ENCODE measurements at regions not wholly inside any gene's neighbourhood (a gene's known extent, or its start where the extent isn't known, plus 50 kb on each side); places are given as distances from the start of the nearest gene placed in this dataset.

DNA sequence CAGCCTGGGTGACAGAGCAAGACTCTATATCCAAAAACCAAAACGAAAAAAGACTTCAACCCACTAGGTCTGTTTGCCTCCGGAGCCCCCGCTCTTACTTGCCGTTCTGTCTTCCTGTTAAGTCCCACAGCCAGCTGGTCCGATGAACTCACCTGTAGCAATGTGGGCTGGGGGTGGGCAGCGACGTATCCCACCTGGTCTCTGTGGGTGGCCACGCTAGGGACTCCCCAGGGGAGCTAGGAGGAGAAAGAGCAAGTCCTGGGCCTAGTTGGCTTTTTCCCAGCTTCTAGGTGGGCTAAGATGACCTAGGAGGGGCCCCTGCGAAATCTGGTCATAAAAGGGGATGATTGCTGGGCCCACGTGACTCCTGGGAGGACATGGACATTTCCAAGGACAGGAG is 166.0 kb upstream of the KCNG1 start:
- in situ Hi-C loops (cut with MboI; ENCODE audit: low sequenced_read_pairs, unreplicated experiment) = no loop called here
- DNase-seq (ENCODE audit: low spot score) = no peak
- TF ChIP-seq, protein P1, sequence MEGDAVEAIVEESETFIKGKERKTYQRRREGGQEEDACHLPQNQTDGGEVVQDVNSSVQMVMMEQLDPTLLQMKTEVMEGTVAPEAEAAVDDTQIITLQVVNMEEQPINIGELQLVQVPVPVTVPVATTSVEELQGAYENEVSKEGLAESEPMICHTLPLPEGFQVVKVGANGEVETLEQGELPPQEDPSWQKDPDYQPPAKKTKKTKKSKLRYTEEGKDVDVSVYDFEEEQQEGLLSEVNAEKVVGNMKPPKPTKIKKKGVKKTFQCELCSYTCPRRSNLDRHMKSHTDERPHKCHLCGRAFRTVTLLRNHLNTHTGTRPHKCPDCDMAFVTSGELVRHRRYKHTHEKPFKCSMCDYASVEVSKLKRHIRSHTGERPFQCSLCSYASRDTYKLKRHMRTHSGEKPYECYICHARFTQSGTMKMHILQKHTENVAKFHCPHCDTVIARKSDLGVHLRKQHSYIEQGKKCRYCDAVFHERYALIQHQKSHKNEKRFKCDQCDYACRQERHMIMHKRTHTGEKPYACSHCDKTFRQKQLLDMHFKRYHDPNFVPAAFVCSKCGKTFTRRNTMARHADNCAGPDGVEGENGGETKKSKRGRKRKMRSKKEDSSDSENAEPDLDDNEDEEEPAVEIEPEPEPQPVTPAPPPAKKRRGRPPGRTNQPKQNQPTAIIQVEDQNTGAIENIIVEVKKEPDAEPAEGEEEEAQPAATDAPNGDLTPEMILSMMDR (IDR thresholded peaks at IDR 0.05; ENCODE audit: borderline replicate concordance, control extremely low read depth, extremely low read depth, insufficient read depth, missing control alignments) = no peak

DNA sequence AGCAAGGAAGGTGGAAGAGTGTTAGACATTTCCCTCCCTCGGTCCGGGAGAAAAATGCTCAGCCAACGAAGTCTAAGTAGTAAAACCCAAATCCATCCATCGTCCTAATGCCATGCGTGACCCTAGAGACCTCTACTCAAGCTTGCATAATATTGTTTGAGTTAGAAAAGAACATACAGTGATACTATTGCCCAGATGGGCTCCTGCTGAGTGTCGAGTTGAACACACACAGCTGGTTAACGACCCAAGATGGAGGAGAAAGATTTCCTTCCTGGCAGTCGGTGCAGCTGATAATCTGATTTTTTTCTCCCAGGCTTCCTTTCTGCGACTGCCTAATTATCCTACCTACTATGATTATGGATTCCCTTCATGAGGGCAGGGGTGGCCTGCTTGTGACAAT is 164.4 kb upstream of the KCNG1 start:
- TF ChIP-seq, protein P1 (IDR thresholded peaks at IDR 0.05; ENCODE audit: borderline replicate concordance, control extremely low read depth, extremely low read depth, insufficient read depth, missing control alignments) = no peak
- in situ Hi-C loops (cut with MboI; ENCODE audit: low sequenced_read_pairs, unreplicated experiment) = no loop called here
- DNase-seq (ENCODE audit: low spot score) = no peak

DNA sequence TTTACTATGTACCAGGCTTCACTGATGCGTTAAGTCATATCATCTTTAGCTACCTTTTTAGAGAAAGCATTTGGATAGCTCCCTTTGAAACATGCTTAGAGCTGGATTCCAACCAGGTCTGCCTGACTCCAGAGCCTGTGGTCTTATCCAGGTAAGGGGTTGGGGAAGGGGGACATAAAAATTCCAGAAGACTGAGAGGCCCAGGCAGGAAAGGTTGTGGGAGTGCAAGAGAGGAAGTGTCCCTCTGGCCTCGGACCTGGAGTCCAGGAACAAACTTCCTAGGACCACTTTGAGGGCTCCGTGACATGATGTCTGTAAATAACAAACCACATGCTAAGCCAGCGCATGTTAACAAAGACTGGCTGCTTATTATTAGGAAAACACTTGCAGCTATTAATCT is 163.0 kb upstream of the KCNG1 start:
- DNase-seq (ENCODE audit: low spot score) = no peak
- TF ChIP-seq, protein P1 (IDR thresholded peaks at IDR 0.05; ENCODE audit: borderline replicate concordance, control extremely low read depth, extremely low read depth, insufficient read depth, missing control alignments) = no peak
- in situ Hi-C loops (cut with MboI; ENCODE audit: low sequenced_read_pairs, unreplicated experiment) = no loop called here

DNA sequence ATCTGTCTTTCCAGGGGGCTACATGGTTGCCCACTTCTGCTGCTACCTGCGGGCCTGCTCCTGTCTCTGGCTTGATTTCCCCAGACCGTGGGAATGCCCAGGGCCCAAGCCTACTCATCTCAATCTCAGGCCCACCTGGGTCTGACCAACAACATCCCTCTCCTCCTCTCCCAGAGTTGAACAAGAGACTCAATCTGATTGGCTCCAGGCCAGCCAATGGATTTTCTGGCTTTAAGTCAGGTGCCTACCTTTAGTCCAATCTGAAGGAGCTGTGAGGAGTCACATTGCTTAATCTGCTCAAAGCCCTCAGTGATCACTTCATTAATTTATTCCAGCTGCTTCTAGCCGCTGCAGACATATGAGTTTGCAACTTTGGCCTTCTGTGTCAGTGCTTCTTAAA is 162.4 kb upstream of the KCNG1 start:
- no peak for DNase-seq (ENCODE audit: low spot score)
- in situ Hi-C loops (cut with MboI; ENCODE audit: low sequenced_read_pairs, unreplicated experiment) = no loop called here
- TF ChIP-seq, protein P1 (IDR thresholded peaks at IDR 0.05; ENCODE audit: borderline replicate concordance, control extremely low read depth, extremely low read depth, insufficient read depth, missing control alignments) = no peak

DNA sequence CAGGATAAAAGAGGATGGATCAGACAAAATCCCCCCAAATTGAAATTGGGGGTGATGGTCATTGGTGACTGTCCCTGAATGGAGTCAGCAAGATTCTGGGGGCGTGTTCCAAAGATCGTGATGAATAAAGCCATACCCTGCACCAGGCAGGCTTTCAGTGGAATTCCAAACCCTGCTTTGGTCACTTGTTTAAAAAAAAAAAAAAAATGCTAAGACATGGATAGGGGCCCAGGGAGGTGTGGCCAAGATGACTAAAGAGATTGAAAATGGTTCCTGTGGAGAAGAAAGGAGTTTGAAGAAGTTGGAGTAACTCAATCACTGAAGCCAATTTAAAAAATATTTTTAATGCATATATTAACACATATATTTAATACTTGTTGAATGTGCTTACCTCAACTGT is 161.4 kb upstream of the KCNG1 start:
- TF ChIP-seq, protein P1 (IDR thresholded peaks at IDR 0.05; ENCODE audit: borderline replicate concordance, control extremely low read depth, extremely low read depth, insufficient read depth, missing control alignments) = no peak
- in situ Hi-C loops (cut with MboI; ENCODE audit: low sequenced_read_pairs, unreplicated experiment) = no loop called here

DNA sequence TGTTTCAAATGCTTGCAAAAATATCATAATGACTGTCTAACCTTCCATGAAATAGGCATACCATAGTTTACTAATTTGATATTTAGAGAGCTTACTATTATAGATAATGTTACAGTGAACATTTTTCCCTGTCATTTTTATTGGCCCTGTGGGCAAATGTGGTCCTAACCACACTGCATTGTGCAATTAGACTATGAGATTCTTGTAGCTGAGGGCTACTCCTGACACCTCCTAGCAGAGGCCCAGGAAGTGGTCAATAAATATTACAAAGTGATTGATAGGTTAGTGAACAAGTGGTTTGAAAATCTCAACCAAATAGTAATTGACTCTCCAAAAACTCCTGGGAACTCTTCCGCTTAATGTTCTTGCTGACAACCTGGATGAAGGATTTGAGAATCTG is 160.5 kb upstream of the KCNG1 start:
- TF ChIP-seq, protein P1 (IDR thresholded peaks at IDR 0.05; ENCODE audit: borderline replicate concordance, control extremely low read depth, extremely low read depth, insufficient read depth, missing control alignments) = no peak
- DNase-seq (ENCODE audit: low spot score) = no peak
- in situ Hi-C loops (cut with MboI; ENCODE audit: low sequenced_read_pairs, unreplicated experiment) = no loop called here

More for the DNA sequence above, 161.4 kb upstream of the KCNG1 start:
- no peak for DNase-seq (ENCODE audit: low spot score)

DNA sequence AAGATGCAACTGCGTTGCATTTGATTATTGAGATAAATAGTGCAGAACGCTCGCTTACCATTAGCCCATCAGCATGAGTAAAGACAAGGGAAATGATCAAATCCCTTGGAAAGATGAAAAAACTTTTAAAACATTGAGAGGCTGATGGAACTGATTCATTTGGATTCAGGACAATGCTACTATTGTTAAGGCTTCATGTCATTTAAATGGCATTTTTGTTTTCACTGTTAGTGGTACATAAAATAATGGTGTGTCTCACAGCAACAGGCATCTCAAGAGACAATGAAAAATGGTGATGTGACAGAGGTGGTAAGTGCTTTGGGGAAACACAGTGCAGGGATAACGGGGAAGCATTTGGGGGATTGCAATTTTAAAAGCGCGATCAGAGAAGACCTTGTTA is 159.7 kb upstream of the KCNG1 start:
- no peak for DNase-seq (ENCODE audit: low spot score)
- in situ Hi-C loops (cut with MboI; ENCODE audit: low sequenced_read_pairs, unreplicated experiment) = no loop called here
- TF ChIP-seq, protein P1 (IDR thresholded peaks at IDR 0.05; ENCODE audit: borderline replicate concordance, control extremely low read depth, extremely low read depth, insufficient read depth, missing control alignments) = no peak
